K562 (cell line): ENCODE measurements at regions not wholly inside any gene's neighbourhood (a gene's known extent, or its start where the extent isn't known, plus 50 kb on each side); places are given as distances from the start of the nearest gene placed in this dataset.

Experiments used
- CBX8 ChIP-seq: fragments of 200-600 bp; sonication (generic); IDR thresholded peaks from 2 replicates; pipeline ENCODE4 v1.6.1; 2012; ENCODE audit warnings: borderline replicate concordance, mixed run types, low read depth, mild to moderate bottlenecking, moderate library complexity, mixed read lengths, low read length, control low read depth, inconsistent platforms; ENCODE audit not compliant: poor library complexity, severe bottlenecking; ENCODE audit errors: extremely low read depth
- GABPA ChIP-seq: fragments of 200-800 bp; sonication (Bioruptor generic); conservative IDR thresholded peaks from 2 replicates; pipeline ENCODE4 v1.6.1; 2016; ENCODE audit warnings: low read depth, missing genetic modification characterization, missing compliant biosample characterization
- KLF1 ChIP-seq: fragments of 450-650 bp; IDR thresholded peaks from 2 replicates; pipeline ENCODE4 v1.6.1; 2016; ENCODE audit warnings: missing genetic modification characterization, missing compliant biosample characterization
- MEF2D ChIP-seq: conservative IDR thresholded peaks from 2 replicates; pipeline ENCODE4 v1.6.1; 2016; ENCODE audit warnings: low read depth, missing genetic modification characterization, missing compliant biosample characterization
- POLR3G ChIP-seq: IDR thresholded peaks from 2 replicates; pipeline ENCODE4 v1.6.1; 2011; ENCODE audit not compliant: insufficient read length, insufficient replicate concordance; ENCODE audit errors: extremely low read depth
- SP1 ChIP-seq: sonication (generic); formaldehyde crosslinking; IDR thresholded peaks from 2 replicates; pipeline ENCODE4 v1.8.1; 2022; ENCODE audit warnings: mild to moderate bottlenecking, missing genetic modification reagents
- ZNF589 ChIP-seq: fragments of 200-800 bp; sonication (Bioruptor generic); IDR thresholded peaks from 2 replicates; pipeline ENCODE4 v1.6.1; 2016; ENCODE audit warnings: low read depth, missing genetic modification characterization, missing compliant biosample characterization
- TF ChIP-seq, protein P1 (sequence below): sonication (generic); formaldehyde crosslinking; IDR thresholded peaks from 2 replicates; pipeline ENCODE4 v1.9.0; 2022; ENCODE audit warnings: mild to moderate bottlenecking, missing genetic modification reagents

DNA sequence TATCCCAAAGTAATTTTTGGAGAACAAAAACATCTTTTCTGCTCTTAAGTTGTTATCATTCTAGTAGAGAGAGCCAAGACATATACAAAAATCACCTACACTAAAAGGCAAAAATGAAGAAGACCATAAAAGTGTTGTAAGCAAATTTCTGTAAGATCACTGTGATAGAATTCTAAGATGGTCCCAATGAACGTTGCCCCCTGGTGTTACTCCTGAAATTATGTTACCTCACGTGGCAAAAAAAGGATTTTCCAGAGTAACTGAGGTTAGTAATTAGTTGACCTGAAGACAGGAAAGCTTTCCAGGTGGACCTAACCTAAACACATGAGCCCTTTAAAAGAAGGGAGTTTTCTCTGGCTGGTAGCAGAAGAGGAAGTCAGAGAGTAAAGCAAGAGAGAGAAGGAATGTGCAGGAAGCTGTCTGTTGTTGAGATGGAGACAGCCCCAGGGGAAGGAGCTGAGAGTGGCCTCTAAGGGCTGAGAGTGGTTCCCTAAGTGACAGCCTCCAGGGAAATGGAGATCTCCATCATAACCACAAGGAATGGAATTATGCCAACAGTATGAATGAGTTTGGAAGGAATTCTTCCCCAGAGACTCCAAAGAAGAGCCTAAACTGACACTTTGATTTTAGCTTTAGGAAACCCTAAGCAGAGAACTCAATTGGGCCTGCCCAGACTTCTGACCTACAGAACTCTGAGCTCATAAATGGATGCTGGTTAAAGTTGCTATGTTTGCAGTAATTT, 205.9 kb downstream of the CD47 start:
- TF ChIP-seq CBX8: no peak
- no peak for TF ChIP-seq GABPA (tag)
- TF ChIP-seq, protein P1, sequence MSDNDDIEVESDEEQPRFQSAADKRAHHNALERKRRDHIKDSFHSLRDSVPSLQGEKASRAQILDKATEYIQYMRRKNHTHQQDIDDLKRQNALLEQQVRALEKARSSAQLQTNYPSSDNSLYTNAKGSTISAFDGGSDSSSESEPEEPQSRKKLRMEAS (CRISPR knock-in tag): no peak
- no peak for TF ChIP-seq SP1 (CRISPR knock-in tag)
- TF ChIP-seq POLR3G: no peak
- TF ChIP-seq MEF2D (tag): no peak
- TF ChIP-seq KLF1 (tag): no peak
- TF ChIP-seq ZNF589: no peak
